Renal cortex interstitium (tissue), 11 donors: ENCODE measurements at regions not wholly inside any gene's neighbourhood (a gene's known extent, or its start where the extent isn't known, plus 50 kb on each side); places are given as distances from the start of the nearest gene placed in this dataset.

Experiments
- DNase-seq, 11 donors: peaks; one replicate each; pipeline ENCODE4 v3.0.0-alpha.2; 2013; ENCODE audit warnings: low read depth in 9 of 11, low spot score in 4 of 11; ENCODE audit errors: extremely low read depth in 1 of 11

GRCh38 chr17:34107019-34107418 lies 148.1 kb upstream of the CCL2 start:
- no peak for DNase-seq

- DNase-seq, result peak in 1 of 11 donors; percentile 25
Measured at GRCh38 chr17:34110315-34110714, 144.8 kb upstream of the CCL2 start.

GRCh38 chr17:34113089-34113488 lies 142.0 kb upstream of the CCL2 start:
- no peak for DNase-seq

GRCh38 chr17:34114174-34114573 lies 140.9 kb upstream of the CCL2 start:
- no peak for DNase-seq

- no peak for DNase-seq
Measured at GRCh38 chr17:34116306-34116705, 138.8 kb upstream of the CCL2 start.

GRCh38 chr17:34117332-34117731 lies 137.8 kb upstream of the CCL2 start:
- DNase-seq, result no peak

- DNase-seq, result no peak
Measured at GRCh38 chr17:34117811-34118210, 137.3 kb upstream of the CCL2 start.

- no peak for DNase-seq
Measured at GRCh38 chr17:34118564-34118963, 136.5 kb upstream of the CCL2 start.

GRCh38 chr17:34121311-34121710 lies 133.8 kb upstream of the CCL2 start:
- DNase-seq, result no peak

GRCh38 chr17:34122515-34122914 lies 132.6 kb upstream of the CCL2 start:
- DNase-seq, result no peak

- DNase-seq, result no peak
Measured at GRCh38 chr17:34125010-34125409, 130.1 kb upstream of the CCL2 start.

GRCh38 chr17:34125921-34126320 lies 129.2 kb upstream of the CCL2 start:
- no peak for DNase-seq

- DNase-seq, result no peak
Measured at GRCh38 chr17:34126496-34126895, 128.6 kb upstream of the CCL2 start.

- DNase-seq, result no peak
Measured at GRCh38 chr17:34126965-34127364, 128.1 kb upstream of the CCL2 start.

GRCh38 chr17:34130544-34130943 lies 124.5 kb upstream of the CCL2 start:
- DNase-seq, result no peak

GRCh38 chr17:34131386-34131785 lies 123.7 kb upstream of the CCL2 start:
- DNase-seq, result no peak

GRCh38 chr17:34133350-34133749 lies 121.7 kb upstream of the CCL2 start:
- DNase-seq, result no peak

- no peak for DNase-seq
Measured at GRCh38 chr17:34135841-34136240, 119.2 kb upstream of the CCL2 start.

- no peak for DNase-seq
Measured at GRCh38 chr17:34140006-34140405, 115.1 kb upstream of the CCL2 start.

- no peak for DNase-seq
Measured at GRCh38 chr17:34141590-34141989, 113.5 kb upstream of the CCL2 start.

GRCh38 chr17:34143430-34143829 lies 111.7 kb upstream of the CCL2 start:
- no peak for DNase-seq

- DNase-seq, result no peak
Measured at GRCh38 chr17:34146440-34147043, 108.5 kb upstream of the CCL2 start.
